OCI-LY3 (cell line): ENCODE measurements at regions not wholly inside any gene's neighbourhood (a gene's known extent, or its start where the extent isn't known, plus 50 kb on each side); places are given as distances from the start of the nearest gene placed in this dataset.

Experiments
- H2AFZ ChIP-seq: fragments of 200-600, 300-600 bp; shearing (Covaris generic); 2 replicates; pipeline ENCODE4 v1.6.0; 2014; ENCODE audit warnings: antibody characterized with exemption, low read depth, low read length
- H3K27ac ChIP-seq: fragments of 200-600, 300-600 bp; sonication (generic); 2 replicates; pipeline ENCODE4 v1.5.1; 2014; ENCODE audit warnings: mild to moderate bottlenecking, low read length, moderate library complexity, mixed read lengths
- H3K27me3 ChIP-seq: fragments of 200-600, 300-600 bp; sonication (generic); 2 replicates; pipeline ENCODE4 v1.6.1; 2014; ENCODE audit warnings: low read depth, low read length, mixed read lengths
- H3K36me3 ChIP-seq: fragments of 200-600, 300-600 bp; sonication (generic); replicated peaks from 2 replicates; pipeline ENCODE3; 2014; ENCODE audit warnings: low read depth, low read length, mixed read lengths
- H3K4me1 ChIP-seq: fragments of 300-600, 200-600 bp; sonication (generic); 2 replicates; pipeline ENCODE4 v1.6.1; 2014; ENCODE audit warnings: low read length, mixed read lengths
- H3K4me2 ChIP-seq: fragments of 200-600, 300-600 bp; sonication (generic); 2 replicates; pipeline ENCODE4 v1.6.1; 2014; ENCODE audit warnings: low read length, mixed read lengths
- H3K4me3 ChIP-seq: fragments of 300-600, 200-600 bp; sonication (generic); 2 replicates; pipeline ENCODE4 v1.5.1; 2014; ENCODE audit warnings: antibody characterized with exemption, mild to moderate bottlenecking, low read length, moderate library complexity
- H3K79me2 ChIP-seq: fragments of 300-600, 200-600 bp; shearing (Covaris generic); 2 replicates; pipeline ENCODE4 v1.6.1; 2014; ENCODE audit warnings: mild to moderate bottlenecking, low read length, mixed read lengths
- H3K9ac ChIP-seq: fragments of 300-600, 200-600 bp; shearing (Covaris generic); 2 replicates; pipeline ENCODE4 v1.6.0; 2014; ENCODE audit warnings: mild to moderate bottlenecking, low read length, moderate library complexity
- H3K9me3 ChIP-seq: fragments of 200-600, 300-600 bp; shearing (Covaris generic); 2 replicates; pipeline ENCODE4 v1.6.1; 2014; ENCODE audit warnings: low read length, mixed read lengths; ENCODE audit not compliant: insufficient read depth
- H4K20me1 ChIP-seq: fragments of 200-600, 300-600 bp; sonication (generic); 2 replicates; pipeline ENCODE4 v1.6.1; 2016; ENCODE audit warnings: low read length, mixed read lengths; ENCODE audit not compliant: insufficient read depth
- CTCF ChIP-seq: fragments of 200-600, 300-600 bp; sonication (generic); IDR thresholded peaks from 2 replicates; pipeline ENCODE4 v1.5.1; 2014; ENCODE audit warnings: antibody characterized with exemption, low read length, low read depth
- EZH2phosphoT487 ChIP-seq: fragments of 200-600 bp; shearing (Covaris generic); IDR thresholded peaks from 2 replicates; pipeline ENCODE4 v1.6.1; 2018; ENCODE audit warnings: antibody characterized with exemption, mixed run types, low read depth

GRCh38 chr3:72062017-72062416, 277.1 kb upstream of the PROK2 start:
- TF ChIP-seq EZH2phosphoT487 = no peak
- no peak for TF ChIP-seq CTCF
- Histone ChIP-seq H3K27ac (no peak overlapping the region), H3K4me1 (no peaks in the 10 kb centered on the region), H4K20me1 (no peaks in the 10 kb centered on the region), H2AFZ (no peak overlapping the region), H3K27me3 (peaks cover 51% of the 10 kb centered on the region), H3K9me3 (no peaks in the 10 kb centered on the region), H3K4me2 (no peak overlapping the region), H3K79me2 (no peaks in the 10 kb centered on the region), H3K9ac (no peak overlapping the region), H3K36me3 (no peaks in the 10 kb centered on the region), H3K4me3 (no peak overlapping the region)

GRCh38 chr3:72060447-72061034, 275.6 kb upstream of the PROK2 start:
- no peak overlapping the region for H3K4me2 ChIP-seq
- H4K20me1 ChIP-seq = no peaks in the 10 kb centered on the region
- no peak overlapping the region for H3K4me3 ChIP-seq
- TF ChIP-seq CTCF = no peak
- no peak for TF ChIP-seq EZH2phosphoT487
- H3K36me3 ChIP-seq = no peaks in the 10 kb centered on the region
- H3K27me3 ChIP-seq = peaks cover 38% of the 10 kb centered on the region
- no peak overlapping the region for H2AFZ ChIP-seq
- no peak overlapping the region for H3K27ac ChIP-seq
- H3K9ac ChIP-seq = no peak overlapping the region
- no peaks in the 10 kb centered on the region for H3K4me1 ChIP-seq
- no peaks in the 10 kb centered on the region for H3K9me3 ChIP-seq
- no peaks in the 10 kb centered on the region for H3K79me2 ChIP-seq

- Histone ChIP-seq H3K4me3 (no peak overlapping the region), H3K27ac (no peak overlapping the region)
- no peak for TF ChIP-seq CTCF
- no peak for TF ChIP-seq EZH2phosphoT487
Measured at GRCh38 chr3:72058493-72059081, 273.6 kb upstream of the PROK2 start.

GRCh38 chr3:72055436-72055835, 270.5 kb upstream of the PROK2 start:
- no peak overlapping the region for H3K27ac ChIP-seq
- H3K27me3 ChIP-seq = peaks cover 15% of the 10 kb centered on the region; the same call in 1 of the 2 replicates
- no peak overlapping the region for H2AFZ ChIP-seq
- H3K9ac ChIP-seq = no peak overlapping the region
- no peaks in the 10 kb centered on the region for H3K79me2 ChIP-seq
- H3K4me3 ChIP-seq = no peak overlapping the region
- TF ChIP-seq CTCF (no peak), EZH2phosphoT487 (no peak)
- no peak overlapping the region for H3K4me2 ChIP-seq
- no peaks in the 10 kb centered on the region for H3K9me3 ChIP-seq
- H3K36me3 ChIP-seq = no peaks in the 10 kb centered on the region
- no peaks in the 10 kb centered on the region for H3K4me1 ChIP-seq
- H4K20me1 ChIP-seq = no peaks in the 10 kb centered on the region

More at GRCh38 chr3:72058493-72059081, 273.6 kb upstream of the PROK2 start:
- H3K36me3 ChIP-seq = no peaks in the 10 kb centered on the region
- no peaks in the 10 kb centered on the region for H3K79me2 ChIP-seq
- no peak overlapping the region for H3K9ac ChIP-seq
- H2AFZ ChIP-seq = no peak overlapping the region
- no peaks in the 10 kb centered on the region for H3K4me1 ChIP-seq
- H3K9me3 ChIP-seq = no peaks in the 10 kb centered on the region
- H3K27me3 ChIP-seq = peaks cover 29% of the 10 kb centered on the region
- H3K4me2 ChIP-seq = no peak overlapping the region
- no peaks in the 10 kb centered on the region for H4K20me1 ChIP-seq
